AG09319 (cell line): ENCODE measurements at regions not wholly inside any gene's neighbourhood (a gene's known extent, or its start where the extent isn't known, plus 50 kb on each side); places are given as distances from the start of the nearest gene placed in this dataset.

Experiments used
- DNase-seq: peaks from one replicate; pipeline ENCODE4 v3.0.0-alpha.2; 2010; ENCODE audit warnings: low read depth; ENCODE audit errors: extremely low read depth
- TF ChIP-seq, protein P1 (sequence below): IDR thresholded peaks from 2 replicates; pipeline ENCODE4 v1.5.1; 2011; ENCODE audit warnings: low read depth, mild to moderate bottlenecking, inconsistent platforms, low read length, moderate library complexity

DNA sequence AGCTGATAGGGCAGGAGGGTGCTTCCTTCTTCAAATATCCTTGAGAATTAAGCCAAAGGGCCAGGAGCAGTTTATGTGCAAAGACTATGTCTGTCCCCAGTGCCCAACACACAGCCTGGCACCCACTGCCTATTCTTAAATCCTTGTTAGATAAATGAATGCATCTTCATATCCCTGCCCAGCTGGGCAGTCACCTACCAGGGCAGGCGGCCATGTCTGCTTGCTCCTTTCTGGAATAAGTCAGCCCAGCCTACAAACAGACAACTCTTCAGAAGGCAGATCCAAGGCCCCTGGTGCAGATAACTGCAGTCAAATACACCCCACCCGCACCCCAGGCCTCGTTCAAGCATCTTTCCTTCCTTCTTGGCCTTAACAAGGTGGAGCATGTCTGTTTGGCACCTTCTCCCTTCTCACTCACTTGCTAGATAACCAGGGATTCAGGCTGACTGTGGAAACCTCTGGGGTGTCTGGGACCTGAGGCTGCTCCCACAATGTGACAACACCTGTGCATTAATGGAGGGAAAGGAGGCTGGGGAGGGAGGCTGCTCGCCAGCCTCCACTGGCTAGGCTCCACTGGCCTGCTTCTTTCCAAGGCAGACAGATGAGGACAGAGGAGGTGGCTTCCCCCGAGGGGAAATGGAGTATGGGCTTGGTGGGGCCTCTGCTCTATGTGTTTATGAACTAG lies 59.9 kb upstream of the COL13A1 start:
- no peak for DNase-seq
- TF ChIP-seq, protein P1, sequence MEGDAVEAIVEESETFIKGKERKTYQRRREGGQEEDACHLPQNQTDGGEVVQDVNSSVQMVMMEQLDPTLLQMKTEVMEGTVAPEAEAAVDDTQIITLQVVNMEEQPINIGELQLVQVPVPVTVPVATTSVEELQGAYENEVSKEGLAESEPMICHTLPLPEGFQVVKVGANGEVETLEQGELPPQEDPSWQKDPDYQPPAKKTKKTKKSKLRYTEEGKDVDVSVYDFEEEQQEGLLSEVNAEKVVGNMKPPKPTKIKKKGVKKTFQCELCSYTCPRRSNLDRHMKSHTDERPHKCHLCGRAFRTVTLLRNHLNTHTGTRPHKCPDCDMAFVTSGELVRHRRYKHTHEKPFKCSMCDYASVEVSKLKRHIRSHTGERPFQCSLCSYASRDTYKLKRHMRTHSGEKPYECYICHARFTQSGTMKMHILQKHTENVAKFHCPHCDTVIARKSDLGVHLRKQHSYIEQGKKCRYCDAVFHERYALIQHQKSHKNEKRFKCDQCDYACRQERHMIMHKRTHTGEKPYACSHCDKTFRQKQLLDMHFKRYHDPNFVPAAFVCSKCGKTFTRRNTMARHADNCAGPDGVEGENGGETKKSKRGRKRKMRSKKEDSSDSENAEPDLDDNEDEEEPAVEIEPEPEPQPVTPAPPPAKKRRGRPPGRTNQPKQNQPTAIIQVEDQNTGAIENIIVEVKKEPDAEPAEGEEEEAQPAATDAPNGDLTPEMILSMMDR: no peak

- TF ChIP-seq, protein P1: no peak
- DNase-seq: no peak
Observed at GRCh38 chr10:69742356-69742695, 59.4 kb upstream of the COL13A1 start.

DNA sequence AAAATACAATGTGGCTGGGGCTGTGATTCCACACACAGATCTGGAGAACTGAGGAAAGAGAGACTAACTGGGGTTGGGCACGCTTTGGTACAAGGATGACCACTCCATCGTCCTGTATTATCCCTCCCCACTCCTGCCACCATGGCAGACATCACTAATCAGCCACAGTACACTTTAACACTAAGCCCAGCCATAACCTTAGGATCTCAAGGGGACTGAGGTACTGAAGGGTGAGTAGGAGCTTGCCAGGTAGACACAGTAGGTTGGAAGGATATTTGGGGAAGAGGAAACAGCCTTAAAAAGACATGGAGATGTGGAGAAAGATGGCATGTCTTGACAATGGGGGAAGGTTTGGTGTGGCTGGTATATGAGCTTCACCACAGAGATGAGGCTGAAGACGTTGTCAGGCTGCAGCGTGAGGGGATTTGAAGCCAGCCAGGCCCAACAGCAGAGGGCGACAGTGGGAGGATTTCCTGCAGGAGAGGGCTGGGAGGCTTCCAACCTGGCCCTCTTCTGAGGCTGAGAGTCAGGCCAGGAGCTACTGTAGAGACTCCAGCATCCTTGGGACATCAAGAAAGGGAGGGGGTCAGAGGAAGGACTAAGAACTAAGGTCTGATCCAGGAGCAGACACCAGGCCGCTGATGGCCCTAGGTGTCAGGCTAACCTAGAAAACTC lies 58.6 kb upstream of the COL13A1 start:
- no peak for DNase-seq

GRCh38 chr10:69744971-69745370 lies 56.7 kb upstream of the COL13A1 start:
- TF ChIP-seq, protein P1: no peak
- DNase-seq: no peak

More for the DNA sequence above, 58.6 kb upstream of the COL13A1 start:
- TF ChIP-seq, protein P1: peak; percentile 61

DNA sequence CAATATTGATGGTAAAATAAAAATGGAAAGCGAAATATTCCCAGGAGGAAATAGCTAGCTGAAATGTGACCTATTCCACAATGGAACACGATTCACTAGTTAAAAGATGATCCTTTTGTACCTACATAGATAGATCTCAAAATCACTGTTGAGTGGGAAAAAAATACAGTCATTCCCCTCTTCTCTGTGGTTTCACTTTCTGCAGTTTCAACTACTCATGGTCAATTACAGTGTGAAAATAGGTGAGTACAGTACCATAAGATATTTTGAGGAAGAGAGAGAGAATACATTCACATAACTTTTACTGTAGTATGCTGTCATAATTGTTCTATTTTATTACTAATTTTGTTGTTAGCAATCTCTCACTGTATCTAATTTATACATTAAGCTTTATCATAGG lies 56.0 kb upstream of the COL13A1 start:
- no peak for DNase-seq

GRCh38 chr10:69747179-69747578 lies 54.5 kb upstream of the COL13A1 start:
- no peak for DNase-seq
- TF ChIP-seq, protein P1: no peak

More for the DNA sequence above, 56.0 kb upstream of the COL13A1 start:
- TF ChIP-seq, protein P1: no peak

- TF ChIP-seq, protein P1: no peak
- DNase-seq: no peak
Observed at GRCh38 chr10:69748621-69749020, 53.1 kb upstream of the COL13A1 start.
